CD4-positive, alpha-beta T cell treated with Interleukin-15 for 1 hour (primary cell): ENCODE measurements at regions not wholly inside any gene's neighbourhood (a gene's known extent, or its start where the extent isn't known, plus 50 kb on each side); places are given as distances from the start of the nearest gene placed in this dataset.
"Not testable (repeated sequence)": the region's sequence is repeated elsewhere in the genome, so short reads cannot be mapped to it uniquely, and the experiment has no call there.

Source experiments
- DNase-seq: peaks from one replicate; pipeline ENCODE4 v3.0.0-alpha.2; 2020

GRCh38 chr1:221867003-221867402 lies 125.1 kb upstream of the DUSP10 start:
- DNase-seq = no peak

- no peak for DNase-seq
Observed at GRCh38 chr1:221865808-221866207, 123.9 kb upstream of the DUSP10 start.

GRCh38 chr1:221863635-221864034 lies 121.7 kb upstream of the DUSP10 start:
- no peak for DNase-seq

GRCh38 chr1:221862971-221863370 lies 121.1 kb upstream of the DUSP10 start:
- no peak for DNase-seq

- DNase-seq = no peak
Observed at GRCh38 chr1:221858818-221859611, 117.1 kb upstream of the DUSP10 start.

- not testable (repeated sequence) for DNase-seq
Observed at GRCh38 chr1:221857094-221857444, 115.2 kb upstream of the DUSP10 start.

GRCh38 chr1:221856228-221857093 lies 114.6 kb upstream of the DUSP10 start:
- no peak for DNase-seq

- DNase-seq = no peak
Observed at GRCh38 chr1:221855156-221855555, 113.3 kb upstream of the DUSP10 start.

- no peak for DNase-seq
Observed at GRCh38 chr1:221851336-221851735, 109.4 kb upstream of the DUSP10 start.

- DNase-seq = no peak
Observed at GRCh38 chr1:221850470-221851187, 108.7 kb upstream of the DUSP10 start.

- DNase-seq = no peak
Observed at GRCh38 chr1:221849897-221850296, 108.0 kb upstream of the DUSP10 start.

- DNase-seq = no peak
Observed at GRCh38 chr1:221849110-221849509, 107.2 kb upstream of the DUSP10 start.

GRCh38 chr1:221847676-221848075 lies 105.8 kb upstream of the DUSP10 start:
- DNase-seq = no peak

- no peak for DNase-seq
Observed at GRCh38 chr1:221845650-221846371, 103.9 kb upstream of the DUSP10 start.

- DNase-seq = no peak
Observed at GRCh38 chr1:221841983-221842335, 100.1 kb upstream of the DUSP10 start.

GRCh38 chr1:221841251-221841982 lies 99.5 kb upstream of the DUSP10 start:
- DNase-seq = no peak

- DNase-seq = no peak
Observed at GRCh38 chr1:221840511-221841243, 98.8 kb upstream of the DUSP10 start.

- DNase-seq = peak; percentile 78
Observed at GRCh38 chr1:221839782-221840395, 98.0 kb upstream of the DUSP10 start.

- no peak for DNase-seq
Observed at GRCh38 chr1:221839321-221839720, 97.4 kb upstream of the DUSP10 start.

- no peak for DNase-seq
Observed at GRCh38 chr1:221837896-221838295, 96.0 kb upstream of the DUSP10 start.
